Neural cell (in vitro differentiated cells): ENCODE measurements at regions not wholly inside any gene's neighbourhood (a gene's known extent, or its start where the extent isn't known, plus 50 kb on each side); places are given as distances from the start of the nearest gene placed in this dataset.

Source experiments
- H2AFZ ChIP-seq: fragments of 200-600, 300-800 bp; sonication (generic), shearing (Covaris generic); 2 replicates; pipeline ENCODE4 v1.6.0; 2014; ENCODE audit warnings: low read depth, mild to moderate bottlenecking, antibody characterized with exemption, low read length, moderate library complexity
- H3F3A ChIP-seq: fragments of 200-600 bp; shearing (Covaris generic); 2 replicates; pipeline ENCODE4 v1.6.1; 2016; ENCODE audit warnings: mild to moderate bottlenecking, moderate library complexity, mixed read lengths, antibody characterized with exemption, low read length; ENCODE audit not compliant: insufficient read depth, poor library complexity, severe bottlenecking
- H3K27ac ChIP-seq: fragments of 200-600, 300-800 bp; sonication (generic), shearing (Covaris generic); 2 replicates; pipeline ENCODE4 v1.5.1; 2014; ENCODE audit warnings: mild to moderate bottlenecking, low read length, moderate library complexity
- H3K27me3 ChIP-seq: fragments of 300-800, 200-600 bp; sonication (generic), shearing (Covaris generic); 2 replicates; pipeline ENCODE4 v1.6.0; 2014; ENCODE audit warnings: mild to moderate bottlenecking, low read depth, low read length, moderate library complexity; ENCODE audit not compliant: insufficient read depth
- H3K36me3 ChIP-seq: fragments of 300-800, 200-600 bp; sonication (generic), shearing (Covaris generic); 2 replicates; pipeline ENCODE4 v1.5.1; 2014; ENCODE audit warnings: mild to moderate bottlenecking, antibody characterized with exemption, low read length, moderate library complexity; ENCODE audit not compliant: insufficient read depth
- H3K4me2 ChIP-seq: fragments of 300-800, 200-600 bp; sonication (generic), shearing (Covaris generic); 2 replicates; pipeline ENCODE4 v1.6.0; 2014; ENCODE audit warnings: mild to moderate bottlenecking, low read length
- H3K4me3 ChIP-seq: fragments of 300-800, 200-600 bp; sonication (generic), shearing (Covaris generic); 2 replicates; pipeline ENCODE4 v1.5.1; 2014; ENCODE audit warnings: mild to moderate bottlenecking, low read length, moderate library complexity
- H3K79me2 ChIP-seq: fragments of 200-600 bp; shearing (Covaris generic); replicated peaks from 2 replicates; pipeline ENCODE4 v1.6.0; 2014; ENCODE audit warnings: mild to moderate bottlenecking, low read length, moderate library complexity; ENCODE audit not compliant: insufficient read depth
- H3K9ac ChIP-seq: fragments of 300-800, 200-600 bp; sonication (generic), shearing (Covaris generic); 2 replicates; pipeline ENCODE4 v1.6.1; 2016; ENCODE audit warnings: mild to moderate bottlenecking, low read length, mixed read lengths
- H3K9me2 ChIP-seq: fragments of 200-600 bp; shearing (Covaris generic); 2 replicates; pipeline ENCODE4 v1.6.1; 2016; ENCODE audit warnings: mild to moderate bottlenecking, low read length, mixed read lengths; ENCODE audit not compliant: insufficient read depth
- H3K9me3 ChIP-seq: fragments of 200-600, 300-800 bp; sonication (generic), shearing (Covaris generic); 2 replicates; pipeline ENCODE4 v1.6.1; 2016; ENCODE audit warnings: mild to moderate bottlenecking, mixed run types, low read length, moderate library complexity, mixed read lengths
- H4K20me1 ChIP-seq: fragments of 200-600 bp; shearing (Covaris generic); 2 replicates; pipeline ENCODE4 v1.6.1; 2016; ENCODE audit warnings: mild to moderate bottlenecking, mixed run types; ENCODE audit not compliant: insufficient read depth
- CTCF ChIP-seq: fragments of 450-650 bp; IDR thresholded peaks from 2 replicates; pipeline ENCODE4 v1.5.1; 2014; ENCODE audit warnings: antibody characterized with exemption, mild to moderate bottlenecking, moderate library complexity; ENCODE audit not compliant: poor library complexity, severe bottlenecking
- EP300 ChIP-seq: fragments of 450-650 bp; conservative IDR thresholded peaks from 2 replicates; pipeline ENCODE4 v1.6.1; 2014; ENCODE audit warnings: antibody characterized with exemption, mild to moderate bottlenecking, moderate library complexity; ENCODE audit not compliant: poor library complexity, severe bottlenecking
- EZH2 ChIP-seq: fragments of 200-600, 300-800 bp; shearing (Covaris generic), sonication (generic); IDR thresholded peaks from 2 replicates; pipeline ENCODE4 v1.6.1; 2014; ENCODE audit warnings: antibody characterized with exemption, low read length, borderline replicate concordance, mild to moderate bottlenecking; ENCODE audit not compliant: insufficient read depth, poor library complexity, severe bottlenecking
- MXI1 ChIP-seq: fragments of 450-650 bp; conservative IDR thresholded peaks from 2 replicates; pipeline ENCODE4 v1.6.1; 2014; ENCODE audit warnings: antibody characterized with exemption, mild to moderate bottlenecking; ENCODE audit not compliant: poor library complexity, severe bottlenecking
- POLR2AphosphoS5 ChIP-seq: IDR thresholded peaks from 2 replicates; pipeline ENCODE4 v1.6.1; 2012
- RAD21 ChIP-seq: fragments of 450-650 bp; conservative IDR thresholded peaks from 2 replicates; pipeline ENCODE4 v1.6.1; 2014; ENCODE audit warnings: antibody characterized with exemption, mild to moderate bottlenecking, moderate library complexity
- REST ChIP-seq: IDR thresholded peaks from 2 replicates; pipeline ENCODE4 v1.6.1; 2012; ENCODE audit warnings: borderline replicate concordance
- SMC3 ChIP-seq: fragments of 450-650 bp; conservative IDR thresholded peaks from 2 replicates; pipeline ENCODE4 v1.6.1; 2014; ENCODE audit warnings: antibody characterized with exemption, mild to moderate bottlenecking, moderate library complexity; ENCODE audit not compliant: poor library complexity
- TAF1 ChIP-seq: IDR thresholded peaks from 2 replicates; pipeline ENCODE4 v1.6.1; 2012; ENCODE audit warnings: low read depth

GRCh38 chr10:6990891-6991290 lies 410.8 kb upstream of the PRKCQ start:
- Histone ChIP-seq H2AFZ (no peak overlapping the region), H3K4me2 (no peak overlapping the region), H3K4me3 (no peak overlapping the region), H4K20me1 (no peaks in the 10 kb centered on the region), H3K27ac (no peak overlapping the region), H3K9me2 (no peaks in the 10 kb centered on the region), H3K79me2 (no peaks in the 10 kb centered on the region), H3F3A (no peaks in the 10 kb centered on the region), H3K9me3 (no peaks in the 10 kb centered on the region), H3K9ac (no peak overlapping the region), H3K36me3 (no peaks in the 10 kb centered on the region), H3K27me3 (no peaks in the 10 kb centered on the region)
- TF ChIP-seq EZH2 (no peak), SMC3 (no peak), CTCF (no peak), EP300 (no peak), TAF1 (no peak), REST (no peak), RAD21 (no peak)

DNA sequence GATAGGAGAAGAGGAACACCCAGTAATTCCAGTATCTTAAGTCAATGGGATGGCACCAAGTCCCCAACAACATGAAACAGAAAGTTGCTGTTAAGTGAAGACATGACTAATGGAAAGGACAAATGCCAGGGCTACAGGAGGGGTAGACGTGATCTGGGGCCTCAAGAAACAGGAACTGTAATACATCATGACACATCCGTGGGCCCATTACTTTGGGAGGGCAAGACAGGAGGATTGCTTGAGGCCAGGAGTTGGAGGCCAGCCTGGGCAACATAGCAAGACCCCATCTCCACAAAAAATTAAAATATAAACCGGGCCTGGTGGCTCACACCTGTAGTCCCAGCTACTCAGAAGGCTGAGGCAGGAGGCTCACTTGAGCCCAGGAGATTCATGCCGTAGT lies 408.6 kb upstream of the PRKCQ start:
- Histone ChIP-seq H3K27ac (no peak overlapping the region), H3K9me2 (no peaks in the 10 kb centered on the region), H2AFZ (no peak overlapping the region), H3K9ac (no peak overlapping the region), H3K9me3 (no peaks in the 10 kb centered on the region), H3K4me3 (no peak overlapping the region), H3K27me3 (no peaks in the 10 kb centered on the region), H3K4me2 (no peak overlapping the region), H3F3A (no peaks in the 10 kb centered on the region), H4K20me1 (no peaks in the 10 kb centered on the region), H3K36me3 (no peaks in the 10 kb centered on the region), H3K79me2 (no peaks in the 10 kb centered on the region)
- no peak for TF ChIP-seq MXI1
- TF ChIP-seq SMC3 = no peak
- no peak for TF ChIP-seq EP300
- no peak for TF ChIP-seq TAF1
- TF ChIP-seq RAD21 = no peak
- no peak for TF ChIP-seq REST
- no peak for TF ChIP-seq CTCF
- no peak for TF ChIP-seq POLR2AphosphoS5
- no peak for TF ChIP-seq EZH2
